Amniotic epithelial cell (primary cell): ENCODE measurements at regions not wholly inside any gene's neighbourhood (a gene's known extent, or its start where the extent isn't known, plus 50 kb on each side); places are given as distances from the start of the nearest gene placed in this dataset.
"Not testable (repeated sequence)": the region's sequence is repeated elsewhere in the genome, so short reads cannot be mapped to it uniquely, and the experiment has no call there.

ENCODE experiments used
- DNase-seq: peaks from one replicate; pipeline ENCODE4 v3.0.0-alpha.2; 2010; ENCODE audit warnings: low read depth

DNA sequence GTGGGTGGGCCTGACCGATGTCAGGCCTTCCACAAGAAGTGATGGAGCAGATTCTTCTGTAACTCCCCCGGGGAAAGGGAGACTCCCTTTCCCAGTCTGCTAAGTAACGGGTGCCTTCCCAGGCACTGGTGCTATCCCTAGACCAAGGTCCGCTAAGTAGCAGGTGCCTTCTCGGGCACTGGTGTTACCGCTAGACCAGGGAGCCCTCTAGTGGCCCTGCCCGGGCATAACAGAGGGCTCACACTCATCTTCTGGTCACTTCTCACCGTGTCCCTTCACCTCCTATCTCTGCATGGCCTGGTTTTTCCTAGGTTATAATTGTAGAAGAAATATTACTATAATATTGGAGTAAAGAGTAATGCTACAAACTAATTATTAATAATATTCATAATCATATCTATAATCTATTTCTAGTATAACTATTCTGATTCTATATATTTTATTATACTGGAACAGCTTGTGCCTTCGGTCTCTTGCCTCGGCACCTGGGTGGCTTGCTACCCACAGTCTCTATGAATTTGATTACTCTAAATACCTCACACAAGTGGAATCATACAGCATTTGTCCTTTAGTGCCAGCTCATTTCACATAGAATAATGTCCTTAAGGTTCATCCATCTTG is 1378.7 kb downstream of the XPNPEP1 start:
- peak; percentile 55 for DNase-seq

DNA sequence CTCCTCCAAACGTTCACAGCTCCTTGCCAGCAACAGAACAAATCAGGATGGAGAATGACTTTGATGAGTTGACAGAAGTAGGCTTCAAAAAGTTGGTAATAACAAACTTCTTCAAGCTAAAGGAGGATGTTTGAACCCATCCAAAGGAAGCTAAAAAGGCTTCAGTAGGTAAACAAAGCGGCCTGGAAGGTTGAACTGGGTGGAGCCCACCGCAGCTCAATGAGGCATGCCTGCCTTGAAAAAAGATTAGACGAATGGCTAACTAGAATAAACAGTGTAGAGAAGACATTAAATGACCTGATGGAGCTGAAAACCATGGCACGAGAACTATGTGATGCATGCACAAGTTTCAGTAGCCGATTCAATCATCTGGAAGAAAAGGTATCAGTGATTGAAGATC is 1369.0 kb upstream of the SORCS1 start:
- DNase-seq = not testable (repeated sequence)

DNA sequence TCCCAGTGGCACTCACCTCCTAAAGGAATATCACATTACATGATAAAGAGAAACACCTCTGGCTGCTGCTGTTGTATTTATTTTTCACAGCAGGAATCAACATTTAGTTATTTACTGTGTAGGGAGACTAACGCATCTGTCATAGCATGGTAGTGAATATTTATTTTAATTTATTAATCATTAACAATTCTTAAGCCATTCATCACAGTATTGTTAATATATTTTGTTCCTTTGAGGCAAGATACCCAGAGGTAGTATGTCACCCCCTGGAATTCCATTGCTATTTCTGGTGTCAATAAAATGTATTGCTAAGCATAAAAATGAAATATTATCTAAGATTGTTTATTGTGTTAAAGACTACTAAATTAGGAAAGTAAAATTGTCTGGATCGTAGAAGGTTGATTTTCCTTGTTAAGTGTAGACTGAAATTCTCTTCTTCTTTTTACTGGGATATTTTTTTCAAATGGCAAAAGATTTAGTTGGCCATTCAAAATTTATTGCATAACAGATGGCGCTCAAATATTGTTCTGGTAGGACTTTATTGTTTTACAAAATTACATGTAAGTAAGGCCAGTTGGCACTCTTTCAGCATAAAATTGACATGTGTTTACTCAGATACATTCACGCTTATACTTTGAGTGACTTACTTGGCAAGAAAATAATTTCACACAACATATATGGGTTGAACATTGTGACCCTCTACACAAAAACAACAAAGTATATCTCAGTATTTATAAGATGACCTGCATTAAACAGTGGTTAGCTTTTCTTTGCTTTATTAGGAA is 1358.7 kb upstream of the SORCS1 start:
- DNase-seq = no peak

GRCh38 chr10:108521827-108522492 is 1357.5 kb upstream of the SORCS1 start:
- DNase-seq = no peak

DNA sequence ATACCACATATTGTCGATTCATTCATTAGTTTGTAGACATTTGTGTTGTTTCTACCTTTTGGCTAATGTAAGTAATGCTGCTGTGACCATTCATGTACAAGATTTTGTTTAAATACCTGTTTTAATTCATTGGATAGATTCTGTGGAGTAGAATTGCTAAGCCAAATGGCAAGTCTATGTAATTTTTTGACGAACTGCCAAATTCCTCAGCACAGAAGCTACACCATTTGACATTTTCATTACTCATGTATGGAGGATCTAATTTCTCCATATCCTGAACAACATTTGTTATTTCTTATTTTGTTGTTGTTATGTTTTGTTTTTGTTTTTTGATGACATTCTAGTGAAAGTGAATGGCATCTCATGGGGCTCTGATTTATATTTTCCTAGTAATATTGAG is 1351.3 kb upstream of the SORCS1 start:
- no peak for DNase-seq

DNA sequence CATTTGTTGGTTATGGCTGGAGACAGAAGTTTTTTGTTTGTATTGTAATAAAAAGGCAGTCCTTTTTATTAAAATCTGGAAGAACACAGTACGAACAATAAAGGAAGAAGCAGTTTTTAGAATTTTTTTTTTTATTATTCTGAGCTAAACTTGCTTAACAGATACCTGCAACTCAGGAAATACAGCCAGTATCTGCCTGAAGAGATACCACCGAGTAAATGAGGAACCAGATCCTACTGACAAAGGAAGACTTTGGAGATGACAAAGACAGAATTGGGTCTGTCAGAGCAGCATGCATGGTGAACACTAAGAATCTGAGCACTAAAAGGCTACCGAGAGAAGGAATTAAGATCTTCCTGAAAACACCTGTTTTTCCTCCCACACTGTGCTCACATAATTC is 1335.9 kb upstream of the SORCS1 start:
- DNase-seq = no peak

DNA sequence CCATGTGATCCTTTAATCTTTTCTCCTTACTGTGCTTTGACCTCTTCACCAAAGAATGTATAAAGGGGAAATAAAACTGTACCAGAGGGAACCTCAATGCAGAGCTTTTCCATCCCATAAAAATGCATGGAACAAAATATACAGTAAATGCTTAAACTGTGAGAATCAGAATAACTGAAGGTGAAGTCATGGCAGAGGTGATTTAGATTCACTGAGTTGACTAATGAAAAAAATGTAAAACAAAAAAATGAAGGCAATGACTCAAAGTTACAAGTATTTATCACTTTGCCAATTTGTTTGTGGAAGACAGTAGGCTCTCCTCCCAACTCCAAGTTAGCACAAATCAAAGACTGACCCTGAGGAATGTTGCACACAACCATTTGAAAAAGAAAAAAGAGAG is 1331.6 kb upstream of the SORCS1 start:
- no peak for DNase-seq

- DNase-seq = no peak
Measured at GRCh38 chr10:108490944-108491343, 1326.4 kb upstream of the SORCS1 start.

DNA sequence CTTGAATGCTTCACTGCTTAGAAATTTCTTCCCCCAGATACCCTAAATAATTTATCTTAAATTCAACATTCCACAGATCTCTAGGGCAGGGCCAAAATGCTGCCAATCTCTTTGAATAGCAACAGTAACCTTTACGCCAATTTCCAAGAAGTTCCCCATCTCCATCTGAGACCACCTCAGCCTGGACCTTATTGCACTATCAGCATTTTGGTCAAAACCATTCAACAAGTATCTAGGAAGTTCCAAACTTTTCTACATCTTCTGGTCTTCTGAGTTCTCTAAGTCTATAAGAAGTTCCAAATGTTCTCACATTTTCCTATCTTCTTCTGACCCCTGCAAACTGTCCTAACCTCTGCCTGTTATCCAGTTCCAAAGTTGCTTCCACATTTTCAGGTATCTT is 1306.9 kb upstream of the SORCS1 start:
- DNase-seq = no peak

DNA sequence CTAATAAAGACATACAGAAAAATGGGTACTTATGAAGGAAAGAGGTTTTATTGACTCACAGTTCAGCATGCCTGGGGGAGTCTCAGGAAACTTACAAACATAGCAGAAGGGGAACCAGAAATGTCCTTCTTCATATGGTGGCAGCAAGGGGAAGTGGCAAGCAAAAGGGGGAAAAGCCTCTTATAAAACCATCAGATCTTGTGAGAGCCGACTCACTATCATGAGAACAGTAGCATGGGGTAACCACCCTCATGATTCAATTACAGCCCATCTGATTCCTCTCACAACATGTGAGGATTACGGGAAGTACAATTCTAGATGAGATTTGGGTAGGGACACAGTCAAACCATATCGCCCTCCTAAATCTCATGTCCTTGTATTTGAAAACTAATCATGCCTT is 1305.4 kb upstream of the SORCS1 start:
- DNase-seq = peak; percentile 8

GRCh38 chr10:108465871-108466641 is 1301.5 kb upstream of the SORCS1 start:
- peak; percentile 14 for DNase-seq

DNA sequence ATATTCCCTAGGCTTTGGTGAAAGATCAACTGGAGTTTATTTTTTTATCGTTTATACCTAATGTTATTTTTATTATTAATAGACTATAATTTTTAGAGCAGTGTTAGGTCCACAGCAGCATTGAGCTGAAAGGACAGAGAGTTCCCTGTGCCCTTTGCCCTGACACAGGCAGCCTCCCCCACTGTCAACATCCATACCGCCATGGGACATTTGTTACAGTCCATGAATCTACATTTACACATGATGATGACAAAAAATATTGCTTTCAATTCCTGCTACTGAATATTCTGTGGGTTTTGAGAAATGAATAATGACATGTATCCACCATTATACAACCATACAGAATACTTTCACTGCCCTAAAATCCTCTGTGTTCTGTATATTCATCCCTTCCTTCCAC is 1297.5 kb upstream of the SORCS1 start:
- DNase-seq = no peak

DNA sequence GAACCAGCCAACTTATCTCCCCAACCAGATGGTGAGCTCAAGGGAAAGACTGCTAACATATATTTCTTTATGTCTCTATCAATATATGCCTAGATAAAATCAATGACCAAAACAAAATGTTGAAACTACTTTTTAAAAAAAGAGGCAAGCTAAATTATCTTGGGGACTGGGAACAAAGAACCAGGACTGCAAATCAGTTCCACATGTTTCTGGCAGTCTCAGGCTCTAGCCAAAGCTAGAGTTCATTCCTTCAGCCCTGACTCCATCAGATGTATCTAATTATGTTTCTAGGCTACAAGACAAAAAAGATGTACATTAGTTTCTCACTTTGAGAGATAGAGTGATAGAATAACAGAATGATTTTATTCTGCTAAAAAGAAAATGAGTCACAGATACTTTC is 1290.3 kb upstream of the SORCS1 start:
- no peak for DNase-seq

DNA sequence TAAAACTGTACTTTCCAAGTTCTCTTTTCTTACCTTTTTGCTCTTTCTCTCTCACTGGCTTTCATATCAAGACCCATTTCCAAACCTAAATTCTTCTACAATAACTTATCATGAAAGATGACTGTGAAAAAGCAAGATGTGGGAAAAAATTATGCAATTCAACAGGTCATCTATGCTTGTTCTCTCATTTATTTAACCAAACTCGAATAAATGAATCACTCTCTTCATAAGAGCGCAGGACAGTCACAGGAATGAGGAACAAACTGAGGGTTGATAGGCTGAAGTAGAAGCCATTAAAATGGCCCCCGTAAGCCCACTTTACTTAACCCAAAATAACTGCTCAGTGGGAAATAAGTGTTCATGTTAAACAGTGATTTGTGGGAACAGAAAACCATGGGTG is 1289.7 kb upstream of the SORCS1 start:
- peak; percentile 34 for DNase-seq

DNA sequence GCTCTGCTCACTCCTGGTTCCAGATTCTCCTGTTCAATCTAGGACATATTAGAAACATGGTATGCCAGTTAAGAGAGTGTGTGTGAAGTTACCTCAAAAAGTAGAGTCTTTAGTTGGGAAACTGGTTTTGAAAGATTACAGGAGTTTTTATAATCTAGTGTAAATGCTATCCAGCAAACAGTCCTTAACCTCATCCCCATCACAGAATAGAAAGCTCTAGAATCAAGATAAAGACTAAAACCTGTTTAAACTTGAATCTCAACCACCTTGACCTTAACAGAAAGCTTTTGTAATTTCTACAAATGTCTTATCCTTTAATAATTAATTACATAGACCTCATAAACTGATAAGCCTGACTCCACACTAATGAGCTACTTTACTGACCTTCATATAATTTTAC is 1288.7 kb upstream of the SORCS1 start:
- no peak for DNase-seq

DNA sequence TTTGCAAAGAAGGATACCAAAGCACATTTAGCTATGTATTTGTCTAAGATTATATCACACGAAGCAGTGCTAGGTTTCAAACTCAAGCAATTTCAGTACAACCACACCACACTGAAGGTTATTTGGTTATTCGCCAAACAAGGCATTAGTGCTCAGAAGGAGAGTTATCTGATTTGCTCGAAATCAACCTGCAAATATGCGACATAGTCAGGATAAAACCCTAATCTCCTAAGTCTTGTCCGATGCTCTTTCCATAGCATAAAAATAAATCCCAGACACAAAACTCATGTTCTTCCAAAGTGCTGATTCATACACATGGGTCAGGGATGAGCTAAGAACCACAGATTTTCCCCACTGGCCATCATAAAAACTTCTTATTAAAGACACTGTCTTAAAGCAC is 1288.0 kb upstream of the SORCS1 start:
- DNase-seq = peak; percentile 12

DNA sequence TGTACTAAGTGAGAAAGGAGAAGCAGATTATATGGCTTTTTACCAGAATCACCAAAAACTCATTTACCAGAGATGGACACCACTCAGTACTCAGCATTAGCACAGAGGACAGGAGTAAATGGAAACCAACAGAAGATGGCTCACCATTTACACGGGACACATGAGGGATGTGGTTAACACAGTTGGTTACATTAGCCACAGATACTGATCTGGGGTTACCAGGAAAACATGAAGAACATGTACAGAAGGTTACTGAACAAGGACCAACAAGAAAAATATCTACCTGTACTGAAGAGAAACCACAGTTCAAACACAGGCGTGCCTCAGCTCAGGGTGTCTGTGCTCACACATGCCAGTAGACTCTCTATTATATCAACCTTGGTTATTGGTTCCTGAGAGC is 1285.8 kb upstream of the SORCS1 start:
- DNase-seq = no peak

GRCh38 chr10:108445746-108446145 is 1281.2 kb upstream of the SORCS1 start:
- no peak for DNase-seq

GRCh38 chr10:108443636-108444035 is 1279.1 kb upstream of the SORCS1 start:
- DNase-seq = no peak

DNA sequence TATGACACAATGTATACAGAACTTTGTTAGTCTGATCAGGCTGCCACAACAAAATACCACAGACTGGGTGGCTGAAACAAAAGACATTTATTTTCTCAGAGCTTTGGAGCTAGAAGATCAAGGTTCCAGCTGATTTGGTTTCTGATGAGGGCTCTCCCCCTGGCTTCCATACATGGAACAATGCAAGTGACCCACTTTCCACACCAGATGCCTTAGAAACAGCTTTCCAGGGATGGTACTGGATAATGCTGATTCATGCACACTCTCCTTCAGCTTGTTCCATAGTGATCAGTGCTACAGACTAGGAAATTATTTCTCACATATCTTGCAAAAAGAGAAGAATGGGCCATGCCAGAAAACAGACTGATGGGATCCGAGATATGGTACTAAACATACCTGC is 1274.9 kb upstream of the SORCS1 start:
- DNase-seq = peak; percentile 61

- DNase-seq = no peak
Measured at GRCh38 chr10:108436096-108436495, 1271.6 kb upstream of the SORCS1 start.

DNA sequence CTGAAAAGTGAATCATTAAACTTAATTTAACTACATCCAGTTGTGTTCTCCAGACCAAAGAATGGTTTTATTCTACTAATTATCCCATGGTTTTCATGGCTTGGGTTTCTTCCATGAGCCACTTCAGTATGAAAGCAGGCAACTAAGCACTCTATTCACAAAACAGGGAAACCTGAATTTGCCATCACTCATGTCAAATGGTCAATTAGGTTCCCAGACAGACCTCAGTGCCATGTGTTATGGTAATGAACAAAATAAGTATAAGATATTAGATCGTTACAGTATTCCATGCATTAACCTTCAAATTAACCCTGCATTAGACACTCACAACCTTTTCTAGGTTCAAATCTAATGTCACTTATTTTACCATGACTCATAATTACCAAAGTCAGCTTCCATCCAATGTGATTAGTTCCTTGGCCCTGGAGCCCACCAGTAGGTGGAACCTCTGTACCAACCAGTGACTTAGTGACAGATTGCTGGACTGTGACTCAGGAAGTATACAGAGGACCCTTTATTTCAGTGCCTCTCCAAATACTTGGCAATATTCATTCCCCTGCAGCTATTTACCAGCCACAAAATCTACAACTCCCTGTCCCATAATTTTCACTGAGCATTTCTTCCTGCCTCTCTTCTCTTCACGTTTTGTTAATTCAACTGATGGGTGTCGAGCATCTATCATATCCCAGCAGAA is 1270.2 kb upstream of the SORCS1 start:
- DNase-seq = no peak
